Neuron (in vitro differentiated cells): ENCODE measurements at regions not wholly inside any gene's neighbourhood (a gene's known extent, or its start where the extent isn't known, plus 50 kb on each side); places are given as distances from the start of the nearest gene placed in this dataset.

ENCODE experiments used
- H2AFZ ChIP-seq: one replicate; pipeline ENCODE4 v1.6.1; 2013; ENCODE audit warnings: low read depth, mild to moderate bottlenecking, inconsistent platforms, low read length, moderate library complexity
- H3K27me3 ChIP-seq: one replicate; pipeline ENCODE4 v1.6.1; 2013; ENCODE audit warnings: low read length; ENCODE audit not compliant: insufficient read depth
- H3K36me3 ChIP-seq: one replicate; pipeline ENCODE4 v1.6.1; 2013; ENCODE audit warnings: low read length; ENCODE audit not compliant: insufficient read depth
- H3K4me1 ChIP-seq: one replicate; pipeline ENCODE4 v1.6.1; 2013; ENCODE audit warnings: low read length; ENCODE audit not compliant: insufficient read depth
- H3K4me3 ChIP-seq: 2 replicates; pipeline ENCODE4 v1.5.1; 2013; ENCODE audit warnings: mild to moderate bottlenecking, low read length, moderate library complexity
- H3K9me3 ChIP-seq: one replicate; pipeline ENCODE4 v1.6.1; 2013; ENCODE audit warnings: low read length

- H3K36me3 ChIP-seq: peaks cover 63% of the 10 kb centered on the region
- peak overlapping the region; percentile 90 for H3K4me3 ChIP-seq
- H2AFZ ChIP-seq: no peak overlapping the region
- H3K4me1 ChIP-seq: peaks cover 40% of the 10 kb centered on the region
- H3K27me3 ChIP-seq: no peaks in the 10 kb centered on the region
- H3K9me3 ChIP-seq: no peaks in the 10 kb centered on the region
Observed at GRCh38 chr5:88666761-88667495, 216.1 kb downstream of the MEF2C start.

GRCh38 chr5:88665750-88666215, 217.2 kb downstream of the MEF2C start:
- Histone ChIP-seq H3K4me3 (peak overlapping the region; percentile 90), H3K9me3 (no peaks in the 10 kb centered on the region), H3K4me1 (peaks cover 48% of the 10 kb centered on the region), H3K36me3 (peaks cover 62% of the 10 kb centered on the region), H2AFZ (no peak overlapping the region), H3K27me3 (no peaks in the 10 kb centered on the region)

- H3K27me3 ChIP-seq: no peaks in the 10 kb centered on the region
- peak overlapping the region; percentile 90 for H3K4me3 ChIP-seq
- H3K36me3 ChIP-seq: peaks cover 51% of the 10 kb centered on the region
- H3K9me3 ChIP-seq: peaks cover under 1% of the 10 kb centered on the region
- H2AFZ ChIP-seq: no peak overlapping the region
- H3K4me1 ChIP-seq: peaks cover 51% of the 10 kb centered on the region
Observed at GRCh38 chr5:88664645-88665044, 218.3 kb downstream of the MEF2C start.

DNA sequence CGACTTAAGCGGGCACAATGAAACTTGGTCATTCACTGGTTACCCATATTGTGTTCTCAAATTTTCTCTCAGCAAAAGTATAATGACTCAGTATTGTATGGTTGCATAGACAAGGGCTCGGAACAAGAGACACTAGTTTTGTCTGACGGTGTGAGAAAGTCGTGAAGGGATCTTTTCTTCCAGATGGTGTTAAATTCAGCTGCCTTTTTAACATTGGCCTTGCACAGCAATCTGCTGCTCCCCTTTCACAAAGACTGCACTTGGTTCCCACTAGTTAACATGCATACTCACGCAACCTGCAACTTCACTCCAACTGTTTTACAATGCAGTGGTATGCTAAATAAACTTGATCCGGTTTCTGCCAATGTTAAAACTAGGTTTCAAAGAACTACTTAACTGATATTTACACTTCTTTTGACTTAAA, 219.2 kb downstream of the MEF2C start:
- Histone ChIP-seq H3K4me1 (peaks cover 49% of the 10 kb centered on the region), H3K4me3 (peak overlapping the region; percentile 90), H2AFZ (no peak overlapping the region), H3K27me3 (no peaks in the 10 kb centered on the region), H3K9me3 (peaks cover 2% of the 10 kb centered on the region), H3K36me3 (peaks cover 45% of the 10 kb centered on the region)

GRCh38 chr5:88662846-88663245, 220.1 kb downstream of the MEF2C start:
- peaks cover 2% of the 10 kb centered on the region for H3K9me3 ChIP-seq
- H3K4me1 ChIP-seq: peaks cover 44% of the 10 kb centered on the region
- H3K27me3 ChIP-seq: no peaks in the 10 kb centered on the region
- peaks cover 37% of the 10 kb centered on the region for H3K36me3 ChIP-seq
- no peak overlapping the region for H2AFZ ChIP-seq
- H3K4me3 ChIP-seq: peak overlapping the region; percentile 90

GRCh38 chr5:88661806-88662207, 221.2 kb downstream of the MEF2C start:
- Histone ChIP-seq H3K27me3 (no peaks in the 10 kb centered on the region), H3K4me3 (peak overlapping the region; percentile 51), H3K9me3 (peaks cover 2% of the 10 kb centered on the region), H2AFZ (no peak overlapping the region), H3K4me1 (peaks cover 41% of the 10 kb centered on the region), H3K36me3 (peaks cover 27% of the 10 kb centered on the region)

- no peaks in the 10 kb centered on the region for H3K27me3 ChIP-seq
- H3K9me3 ChIP-seq: peaks cover 2% of the 10 kb centered on the region
- H3K4me1 ChIP-seq: peaks cover 46% of the 10 kb centered on the region
- H3K36me3 ChIP-seq: peaks cover 21% of the 10 kb centered on the region
- peak overlapping the region; percentile 51 for H3K4me3 ChIP-seq
- no peak overlapping the region for H2AFZ ChIP-seq
Observed at GRCh38 chr5:88660947-88661805, 221.8 kb downstream of the MEF2C start.

GRCh38 chr5:88660264-88660946, 222.6 kb downstream of the MEF2C start:
- peak overlapping the region; percentile 41 for H3K4me3 ChIP-seq
- H3K9me3 ChIP-seq: peaks cover 2% of the 10 kb centered on the region
- H2AFZ ChIP-seq: no peak overlapping the region
- peaks cover 49% of the 10 kb centered on the region for H3K4me1 ChIP-seq
- H3K27me3 ChIP-seq: no peaks in the 10 kb centered on the region
- H3K36me3 ChIP-seq: peaks cover 20% of the 10 kb centered on the region

DNA sequence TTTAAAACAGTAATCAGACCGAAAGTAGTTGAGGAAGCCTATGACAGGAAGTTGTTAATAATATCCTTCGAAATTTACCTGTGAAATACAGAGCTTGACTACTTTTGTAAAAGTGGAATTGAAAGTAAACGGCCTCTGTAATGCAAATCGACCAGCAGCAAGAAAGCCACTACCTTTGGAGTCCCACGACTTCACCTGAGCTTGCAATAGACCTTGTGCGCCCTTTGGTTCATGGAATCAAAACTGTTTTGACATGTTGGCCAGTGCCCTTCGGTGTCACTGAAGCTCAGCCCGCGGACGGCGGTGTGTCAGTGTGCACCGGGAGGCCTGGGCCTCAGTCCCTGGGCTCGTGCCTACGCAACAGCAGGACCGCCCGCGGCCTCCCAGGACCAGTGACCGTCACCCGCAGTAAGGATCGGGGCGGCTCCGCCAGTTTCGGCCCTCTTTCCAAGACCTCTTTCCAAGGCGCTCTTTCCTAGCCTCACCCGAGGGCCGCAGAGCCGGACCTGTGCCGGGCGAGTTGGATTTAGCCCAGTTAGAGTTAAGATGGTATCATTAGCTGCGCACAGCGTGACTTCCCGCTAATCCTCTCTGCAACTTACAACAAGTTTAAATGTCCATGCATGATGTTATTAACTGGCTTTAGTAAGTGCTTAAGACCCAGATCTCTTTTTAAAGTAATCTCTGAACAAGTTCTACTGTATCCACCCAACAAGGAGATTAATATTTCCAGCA, 223.3 kb downstream of the MEF2C start:
- Histone ChIP-seq H3K9me3 (peaks cover 2% of the 10 kb centered on the region), H3K27me3 (no peaks in the 10 kb centered on the region), H2AFZ (no peak overlapping the region), H3K4me1 (peaks cover 46% of the 10 kb centered on the region), H3K36me3 (peaks cover 12% of the 10 kb centered on the region), H3K4me3 (no peak overlapping the region)

DNA sequence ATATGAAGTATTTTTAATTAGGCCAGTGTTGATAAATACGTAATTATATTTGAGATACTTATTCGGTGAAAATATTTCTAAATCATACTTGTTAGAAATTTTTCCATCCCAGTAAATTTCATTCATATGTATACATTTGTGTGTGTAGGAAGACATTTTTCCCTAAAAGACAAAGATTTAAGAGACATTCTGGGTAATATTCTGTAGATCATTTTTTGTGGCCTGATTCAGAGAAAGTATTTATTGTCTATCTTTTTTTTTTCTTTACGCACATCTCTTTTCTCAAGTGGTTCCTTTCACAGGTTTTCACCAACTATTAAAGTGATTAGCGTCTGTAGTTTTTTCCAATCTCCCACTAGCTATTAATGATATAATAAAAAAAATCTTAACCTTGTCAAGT, 224.1 kb downstream of the MEF2C start:
- Histone ChIP-seq H3K27me3 (no peaks in the 10 kb centered on the region), H3K36me3 (peaks cover 4% of the 10 kb centered on the region), H3K4me1 (peaks cover 38% of the 10 kb centered on the region), H3K9me3 (peaks cover 2% of the 10 kb centered on the region), H2AFZ (no peak overlapping the region), H3K4me3 (no peak overlapping the region)

DNA sequence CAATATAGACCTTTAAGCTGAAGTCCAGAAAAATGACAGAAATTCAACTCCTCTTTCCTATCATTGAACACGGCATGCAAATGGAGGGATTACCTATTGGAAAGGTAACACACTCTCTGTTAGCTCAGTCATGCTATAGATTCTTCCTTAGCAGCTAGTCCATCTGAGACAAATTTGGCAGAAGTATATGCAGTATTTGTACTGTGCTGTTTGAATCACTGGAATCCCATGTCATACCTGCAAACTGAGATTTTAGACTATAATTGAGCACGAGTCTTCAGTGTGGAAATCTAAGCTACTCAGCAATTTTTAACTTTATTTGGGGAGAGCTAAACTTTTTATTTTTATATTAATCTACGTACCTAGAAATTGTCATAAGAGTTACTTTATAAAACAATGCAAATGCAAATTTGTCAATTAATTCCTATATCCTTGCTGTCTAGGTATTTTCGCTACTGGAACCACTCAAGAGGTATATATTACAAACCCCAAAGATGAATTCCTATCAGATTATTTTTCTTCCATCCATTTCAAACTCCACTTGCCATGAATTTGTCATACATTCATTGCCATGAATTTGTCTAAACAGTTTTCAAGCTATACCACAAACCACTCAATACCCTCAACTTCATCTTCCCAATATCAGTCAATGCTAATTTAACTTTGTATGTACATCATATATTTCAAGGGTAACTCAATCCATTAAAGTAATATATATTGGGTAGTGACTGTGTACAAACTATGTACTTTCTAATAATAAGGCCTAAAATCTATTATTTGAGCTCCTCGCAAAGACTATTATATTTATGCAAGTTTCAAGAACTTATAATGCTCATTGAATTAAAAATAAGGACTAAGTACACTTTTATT, 224.8 kb downstream of the MEF2C start:
- no peak overlapping the region for H3K4me3 ChIP-seq
- H3K27me3 ChIP-seq: no peaks in the 10 kb centered on the region
- no peak overlapping the region for H2AFZ ChIP-seq
- H3K9me3 ChIP-seq: peaks cover 2% of the 10 kb centered on the region
- peaks cover 33% of the 10 kb centered on the region for H3K4me1 ChIP-seq
- peaks cover 4% of the 10 kb centered on the region for H3K36me3 ChIP-seq

DNA sequence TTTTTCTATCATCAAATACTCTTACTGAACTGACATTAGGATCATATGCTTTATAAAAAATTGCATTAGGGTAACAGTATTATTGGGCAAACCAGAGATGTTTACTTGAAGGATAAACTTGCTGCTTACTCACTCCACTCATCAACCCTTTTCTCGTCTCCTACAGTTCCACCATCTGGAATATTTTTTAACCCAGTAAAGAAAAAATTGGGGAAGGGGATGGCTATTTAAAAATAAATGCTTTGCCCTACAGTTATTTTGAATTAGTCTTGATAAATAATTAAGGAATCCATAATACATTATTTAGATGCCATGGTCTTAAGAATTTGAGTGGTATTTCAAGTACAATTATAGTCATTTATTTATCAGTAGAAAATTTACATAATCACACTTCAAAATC, 225.8 kb downstream of the MEF2C start:
- H3K27me3 ChIP-seq: no peaks in the 10 kb centered on the region
- H2AFZ ChIP-seq: no peak overlapping the region
- no peaks in the 10 kb centered on the region for H3K36me3 ChIP-seq
- peaks cover 2% of the 10 kb centered on the region for H3K9me3 ChIP-seq
- peaks cover 23% of the 10 kb centered on the region for H3K4me1 ChIP-seq
- no peak overlapping the region for H3K4me3 ChIP-seq
